WTC11 (cell line): ENCODE measurements at regions not wholly inside any gene's neighbourhood (a gene's known extent, or its start where the extent isn't known, plus 50 kb on each side); places are given as distances from the start of the nearest gene placed in this dataset.

ENCODE experiments used
- ATAC-seq: fragments of 200-7000 bp; cut with Tn5 transposase; 2 replicates; pipeline ENCODE4 v1.10.0; 2021; ENCODE audit warnings: mild to moderate bottlenecking, moderate library complexity
- CTCF ChIA-PET: fragments of 300-600 bp; sonication (Branson Sonifier 250); formaldehyde crosslinking; loops from one replicate; lab custom pipeline; 2021; ENCODE audit warnings: antibody characterized with exemption; lab: Charles Lee
- POLR2A ChIA-PET: fragments of 350-600 bp; sonication (Branson Sonifier 250); formaldehyde crosslinking; loops from one replicate; lab custom pipeline; 2021; ENCODE audit warnings: antibody characterized with exemption; lab: Charles Lee
- DNase-seq: peaks from one replicate; pipeline ENCODE4 v3.0.0; 2021; ENCODE audit warnings: low spot score
- H3K27ac Mint-ChIP-seq: 2 replicates; pipeline ENCODE4 v1.8.0; 2021; ENCODE audit warnings: mixed read lengths
- H3K27me3 Mint-ChIP-seq: 2 replicates; pipeline ENCODE4 v1.8.0; 2021; ENCODE audit warnings: low read depth, mild to moderate bottlenecking, moderate library complexity, mixed read lengths
- H3K36me3 Mint-ChIP-seq: 2 replicates; pipeline ENCODE4 v1.8.0; 2021; ENCODE audit warnings: mixed read lengths
- H3K4me1 Mint-ChIP-seq: 2 replicates; pipeline ENCODE4 v1.8.0; 2022; ENCODE audit warnings: mixed read lengths
- H3K4me3 Mint-ChIP-seq: 2 replicates; pipeline ENCODE4 v1.8.0; 2021; ENCODE audit warnings: mild to moderate bottlenecking, moderate library complexity, mixed read lengths
- H3K9me3 Mint-ChIP-seq: 2 replicates; pipeline ENCODE4 v1.8.0; 2021; ENCODE audit warnings: mixed read lengths
- AFF4 ChIP-seq: sonication (generic); formaldehyde crosslinking; IDR thresholded peaks from 2 replicates; pipeline ENCODE4 v1.8.1; 2023; ENCODE audit warnings: mild to moderate bottlenecking, missing genetic modification reagents, borderline replicate concordance
- ATF2 ChIP-seq: sonication (generic); formaldehyde crosslinking; IDR thresholded peaks from 2 replicates; pipeline ENCODE4 v1.8.1; 2022; ENCODE audit warnings: low read depth, missing genetic modification reagents, borderline replicate concordance
- ERG ChIP-seq: fragments of 250-450 bp; sonication (Bioruptor Pico); IDR thresholded peaks from 2 replicates; pipeline ENCODE4 v1.8.0; 2021; ENCODE audit warnings: mild to moderate bottlenecking
- ETV6 ChIP-seq: sonication (generic); formaldehyde crosslinking; IDR thresholded peaks from 2 replicates; pipeline ENCODE4 v1.8.1; 2022; ENCODE audit warnings: mild to moderate bottlenecking, missing genetic modification reagents
- IRF2 ChIP-seq: sonication (generic); formaldehyde crosslinking; IDR thresholded peaks from 2 replicates; pipeline ENCODE4 v1.8.0; 2022; ENCODE audit warnings: low read depth, missing genetic modification reagents, borderline replicate concordance
- JAZF1 ChIP-seq: fragments of 250-450 bp; sonication (Bioruptor Pico); IDR thresholded peaks from 2 replicates; pipeline ENCODE4 v1.9.0; 2021; ENCODE audit warnings: moderate library complexity, mild to moderate bottlenecking, inconsistent platforms
- PREB ChIP-seq: sonication (generic); formaldehyde crosslinking; IDR thresholded peaks from 2 replicates; pipeline ENCODE4 v1.8.1; 2022; ENCODE audit warnings: mild to moderate bottlenecking, missing genetic modification reagents, moderate library complexity, borderline replicate concordance
- SP1 ChIP-seq: sonication (generic); formaldehyde crosslinking; conservative IDR thresholded peaks from 2 replicates; pipeline ENCODE4 v1.8.1; 2022; ENCODE audit warnings: missing genetic modification reagents
- STAT6 ChIP-seq: sonication (generic); formaldehyde crosslinking; conservative IDR thresholded peaks from 2 replicates; pipeline ENCODE4 v1.8.1; 2023; ENCODE audit warnings: mild to moderate bottlenecking, low read depth, missing genetic modification reagents, moderate library complexity
- TEAD4 ChIP-seq: sonication (generic); formaldehyde crosslinking; IDR thresholded peaks from 2 replicates; pipeline ENCODE4 v1.8.0; 2022; ENCODE audit warnings: mild to moderate bottlenecking, missing genetic modification reagents
- ZBTB21 ChIP-seq: sonication (generic); formaldehyde crosslinking; IDR thresholded peaks from 2 replicates; pipeline ENCODE4 v1.8.1; 2023; ENCODE audit warnings: mild to moderate bottlenecking, missing genetic modification reagents, borderline replicate concordance
- ZBTB43 ChIP-seq: sonication (generic); formaldehyde crosslinking; IDR thresholded peaks from 2 replicates; pipeline ENCODE4 v1.8.1; 2023; ENCODE audit warnings: mild to moderate bottlenecking, missing genetic modification reagents
- ZNF263 ChIP-seq: sonication (generic); formaldehyde crosslinking; IDR thresholded peaks from 2 replicates; pipeline ENCODE4 v1.8.1; 2022; ENCODE audit warnings: low read depth, mild to moderate bottlenecking, moderate library complexity, missing genetic modification reagents
- ZNF281 ChIP-seq: sonication (generic); formaldehyde crosslinking; IDR thresholded peaks from 2 replicates; pipeline ENCODE4 v1.8.0; 2023; ENCODE audit warnings: mild to moderate bottlenecking, missing genetic modification reagents
- ZNF396 ChIP-seq: fragments of 250-450 bp; sonication (Bioruptor Pico); IDR thresholded peaks from 2 replicates; pipeline ENCODE4 v1.8.0; 2021; ENCODE audit warnings: mild to moderate bottlenecking, moderate library complexity, borderline replicate concordance

GRCh38 chr20:26216025-26216424 lies 519.4 kb upstream of the ZNF337 start (continued):
- no peak for TF ChIP-seq STAT6 (CRISPR knock-in tag)

GRCh38 chr20:26214991-26215390 lies 518.3 kb upstream of the ZNF337 start:
- Mint-ChIP-seq H3K4me1 (peaks cover 2% of the 10 kb centered on the region; the same call in 1 of the 2 replicates), H3K9me3 (no peaks in the 10 kb centered on the region), H3K4me3 (no peak overlapping the region), H3K36me3 (no peaks in the 10 kb centered on the region), H3K27ac (no peak overlapping the region), H3K27me3 (peaks cover 12% of the 10 kb centered on the region)
- ATAC-seq = no peak
- ChIA-PET CTCF (no interaction called here), POLR2A (no interaction called here)
- no peak for DNase-seq
- TF ChIP-seq ETV6 (CRISPR knock-in tag) = no peak
- TF ChIP-seq TEAD4 = no peak
- TF ChIP-seq PREB (CRISPR knock-in tag) = no peak
- TF ChIP-seq ATF2 (CRISPR knock-in tag) = no peak
- no peak for TF ChIP-seq SP1 (CRISPR knock-in tag)
- TF ChIP-seq AFF4 (CRISPR knock-in tag) = no peak

- peaks cover 45% of the 10 kb centered on the region for H3K27me3 Mint-ChIP-seq
- no peaks in the 10 kb centered on the region for H3K9me3 Mint-ChIP-seq
- peak overlapping the region; percentile 44 for H3K4me3 Mint-ChIP-seq
- CTCF ChIA-PET = no interaction called here
- no peak overlapping the region for H3K27ac Mint-ChIP-seq
- DNase-seq (peak; percentile 37), ATAC-seq (peak; percentile 12)
- H3K36me3 Mint-ChIP-seq = no peaks in the 10 kb centered on the region
- POLR2A ChIA-PET = no interaction called here
- H3K4me1 Mint-ChIP-seq = peaks cover 4% of the 10 kb centered on the region
- TF ChIP-seq IRF2 (no peak), ERG (no peak), ZNF263 (peak; percentile 20; the same call in 1 of the 2 replicates), ZNF396 (CRISPR knock-in tag) (no peak), JAZF1 (no peak), ZBTB43 (CRISPR knock-in tag) (no peak), ZBTB21 (CRISPR knock-in tag) (no peak), ZNF281 (CRISPR knock-in tag) (no peak)
Observed at GRCh38 chr20:26209171-26209941, 512.7 kb upstream of the ZNF337 start.
